Endodermal cell (in vitro differentiated cells): ENCODE measurements at regions not wholly inside any gene's neighbourhood (a gene's known extent, or its start where the extent isn't known, plus 50 kb on each side); places are given as distances from the start of the nearest gene placed in this dataset.

ENCODE experiments used
- DNase-seq: peaks from one replicate; pipeline ENCODE4 v3.0.0-alpha.2; 2017
- H3K27ac ChIP-seq: 2 replicates; pipeline ENCODE4 v1.5.1; 2013; ENCODE audit warnings: mild to moderate bottlenecking, low read depth, low read length, moderate library complexity
- H3K27me3 ChIP-seq: 2 replicates; pipeline ENCODE4 v1.6.1; 2013; ENCODE audit warnings: mild to moderate bottlenecking, low read length, moderate library complexity; ENCODE audit not compliant: insufficient read depth, control insufficient read depth, poor library complexity, severe bottlenecking
- H3K36me3 ChIP-seq: 2 replicates; pipeline ENCODE4 v1.7.0; 2013; ENCODE audit warnings: mild to moderate bottlenecking, low read length, moderate library complexity; ENCODE audit not compliant: control insufficient read depth, insufficient read depth
- H3K4me1 ChIP-seq: one replicate; pipeline ENCODE4 v1.7.0; 2013; ENCODE audit warnings: low read length; ENCODE audit not compliant: control insufficient read depth, insufficient read depth
- H3K4me3 ChIP-seq: 2 replicates; pipeline ENCODE4 v1.5.1; 2013; ENCODE audit warnings: mild to moderate bottlenecking, low read length, moderate library complexity
- H3K9ac ChIP-seq: 2 replicates; pipeline ENCODE4 v1.6.1; 2013; ENCODE audit warnings: mild to moderate bottlenecking, low read length, moderate library complexity; ENCODE audit not compliant: poor library complexity, severe bottlenecking; ENCODE audit errors: extremely low read depth
- H3K9me3 ChIP-seq: 2 replicates; pipeline ENCODE4 v1.6.1; 2013; ENCODE audit warnings: mild to moderate bottlenecking, low read length, moderate library complexity; ENCODE audit not compliant: control insufficient read depth
- H3K27ac Mint-ChIP-seq: 2 replicates; pipeline ENCODE4 v1.8.0; 2020; ENCODE audit warnings: mixed read lengths
- H3K27me3 Mint-ChIP-seq: 2 replicates; pipeline ENCODE4 v1.8.0; 2021; ENCODE audit warnings: mild to moderate bottlenecking, mixed read lengths; ENCODE audit not compliant: insufficient read depth
- H3K36me3 Mint-ChIP-seq: 2 replicates; pipeline ENCODE4 v1.8.0; 2020; ENCODE audit warnings: low read depth, mixed read lengths
- H3K4me1 Mint-ChIP-seq: 2 replicates; pipeline ENCODE4 v1.8.0; 2020; ENCODE audit warnings: mixed read lengths
- H3K4me3 Mint-ChIP-seq: 2 replicates; pipeline ENCODE4 v1.8.0; 2020; ENCODE audit warnings: mild to moderate bottlenecking, moderate library complexity, mixed read lengths
- H3K9me3 Mint-ChIP-seq: 2 replicates; pipeline ENCODE4 v1.8.0; 2020; ENCODE audit warnings: mild to moderate bottlenecking, mixed read lengths
- CTCF ChIP-seq: fragments of 200-600 bp; sonication (generic); conservative IDR thresholded peaks from 2 replicates; pipeline ENCODE4 v1.5.0; 2021; ENCODE audit warnings: antibody characterized with exemption, mild to moderate bottlenecking
- WGBS, 2 experiments: methylation state at CpG; one replicate each; pipeline versions ENCODE4 v1.1.5 to v1.1.7; 2013; ENCODE audit warnings: missing lambda C conversion rate in 2 of 2, mixed read lengths in 1 of 2; ENCODE audit not compliant: insufficient coverage in 1 of 2, insufficient read length in 1 of 2; 5-methylcytosine and 5-hydroxymethylcytosine counted together

GRCh38 chr11:112856133-112856532 is 105.1 kb upstream of the NCAM1 start:
- no peaks in the 10 kb centered on the region for H3K9me3 ChIP-seq
- H3K27me3 Mint-ChIP-seq = peaks cover 32% of the 10 kb centered on the region
- DNase-seq = no peak
- no peaks in the 10 kb centered on the region for H3K36me3 Mint-ChIP-seq
- H3K27me3 ChIP-seq = no peaks in the 10 kb centered on the region
- peaks cover 3% of the 10 kb centered on the region for H3K4me1 Mint-ChIP-seq
- no peak overlapping the region for H3K9ac ChIP-seq
- TF ChIP-seq CTCF = no peak
- no peaks in the 10 kb centered on the region for H3K4me1 ChIP-seq
- H3K36me3 ChIP-seq = no peaks in the 10 kb centered on the region
- 91 to 100% methylated on average over 3 to 4 of the region's 4 CpGs for WGBS, 2 experiments
- no peak overlapping the region for H3K27ac Mint-ChIP-seq
- no peak overlapping the region for H3K4me3 Mint-ChIP-seq
- no peak overlapping the region for H3K27ac ChIP-seq
- no peak overlapping the region for H3K4me3 ChIP-seq
- H3K9me3 Mint-ChIP-seq = peaks cover 5% of the 10 kb centered on the region

GRCh38 chr11:112856591-112856990 is 104.6 kb upstream of the NCAM1 start:
- no peak overlapping the region for H3K4me3 ChIP-seq
- no peaks in the 10 kb centered on the region for H3K27me3 ChIP-seq
- H3K9ac ChIP-seq = no peak overlapping the region
- peaks cover 6% of the 10 kb centered on the region for H3K9me3 Mint-ChIP-seq
- H3K4me1 ChIP-seq = no peaks in the 10 kb centered on the region
- WGBS, 2 experiments = 77 to 92% methylated on average over 2 of the region's 2 CpGs
- no peak overlapping the region for H3K4me3 Mint-ChIP-seq
- no peak for TF ChIP-seq CTCF
- peaks cover 32% of the 10 kb centered on the region for H3K27me3 Mint-ChIP-seq
- no peaks in the 10 kb centered on the region for H3K9me3 ChIP-seq
- H3K36me3 Mint-ChIP-seq = no peaks in the 10 kb centered on the region
- no peak overlapping the region for H3K27ac ChIP-seq
- peaks cover 3% of the 10 kb centered on the region for H3K4me1 Mint-ChIP-seq
- no peak for DNase-seq
- H3K36me3 ChIP-seq = no peaks in the 10 kb centered on the region
- H3K27ac Mint-ChIP-seq = no peak overlapping the region

GRCh38 chr11:112858289-112859023 is 102.8 kb upstream of the NCAM1 start:
- Mint-ChIP-seq H3K36me3 (no peaks in the 10 kb centered on the region), H3K27ac (no peak overlapping the region), H3K4me1 (peaks cover 3% of the 10 kb centered on the region), H3K9me3 (peaks cover 14% of the 10 kb centered on the region), H3K27me3 (peaks cover 30% of the 10 kb centered on the region), H3K4me3 (no peak overlapping the region)
- Histone ChIP-seq H3K9me3 (peaks cover 7% of the 10 kb centered on the region), H3K4me3 (no peak overlapping the region), H3K27ac (no peak overlapping the region), H3K9ac (no peak overlapping the region), H3K4me1 (no peaks in the 10 kb centered on the region), H3K27me3 (no peaks in the 10 kb centered on the region), H3K36me3 (no peaks in the 10 kb centered on the region)
- no peak for DNase-seq
- whole genome bisulfite sequencing, 2 experiments = 80 to 97% methylated on average over 5 of the region's 5 CpGs
- no peak for TF ChIP-seq CTCF
